ENCODE measurements at regions not wholly inside any gene's neighbourhood (a gene's known extent, or its start where the extent isn't known, plus 50 kb on each side); places are given as distances from the start of the nearest gene placed in this dataset.
"Not testable (repeated sequence)": the region's sequence is repeated elsewhere in the genome, so short reads cannot be mapped to it uniquely, and the experiment has no call there.

DNA sequence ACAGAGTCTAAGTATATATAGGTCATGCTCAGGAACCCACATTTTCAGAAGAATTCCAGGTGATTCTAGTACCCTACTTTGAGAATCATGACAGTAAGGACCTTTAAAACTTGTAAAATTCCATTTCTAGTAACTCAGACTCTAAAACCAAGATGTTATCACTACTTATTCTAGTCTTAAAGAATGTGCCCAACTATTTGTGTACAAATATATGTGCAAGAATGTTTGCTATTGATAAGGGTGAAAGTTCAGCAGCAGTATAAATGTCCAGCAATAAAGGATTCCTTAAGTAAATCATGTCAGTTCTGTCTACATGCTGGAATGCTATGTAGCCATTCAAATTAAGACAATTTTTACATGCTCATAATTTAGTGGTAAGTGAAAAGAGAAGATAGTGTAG is 71.1 kb upstream of the MAGEB2 start:
- H3K4me1 ChIP-seq (ENCODE audit: control insufficient read depth, extremely low read depth, insufficient read depth, low read length): no peaks in the 10 kb centered on the region
- H3K9ac ChIP-seq (ENCODE audit: insufficient read depth, low read length): no peak overlapping the region
- no peak overlapping the region for H3K4me3 ChIP-seq (replicated peaks in 1 of 4; ENCODE audit: control extremely low read depth in 1 of 4, insufficient read depth in 1 of 4, low read depth in 3 of 4, low read length in 4 of 4)
- H3K4me2 ChIP-seq (ENCODE audit: extremely low read depth, insufficient read depth, low read length): no peak overlapping the region
- no peak for DNase-seq (ENCODE audit: low read depth in 2 of 2)
- H3K27ac ChIP-seq (ENCODE audit: insufficient read depth, low read length): no peak overlapping the region
- H3K9me3 ChIP-seq (ENCODE audit: control insufficient read depth, insufficient read depth, low read depth, low read length): no peaks in the 10 kb centered on the region
- H4K20me1 ChIP-seq (ENCODE audit: control insufficient read depth, extremely low read depth, insufficient read depth, low read length): no peaks in the 10 kb centered on the region
- no peaks in the 10 kb centered on the region for H3K36me3 ChIP-seq (ENCODE audit: control insufficient read depth, insufficient read depth, low read length)
- H3K27me3 ChIP-seq (ENCODE audit: control insufficient read depth, insufficient read depth, low read length): no peaks in the 10 kb centered on the region
- TF ChIP-seq EZH2 (IDR thresholded peaks at IDR 0.05; ENCODE audit: low read length, missing control alignments): no peak
- TF ChIP-seq, protein P1, sequence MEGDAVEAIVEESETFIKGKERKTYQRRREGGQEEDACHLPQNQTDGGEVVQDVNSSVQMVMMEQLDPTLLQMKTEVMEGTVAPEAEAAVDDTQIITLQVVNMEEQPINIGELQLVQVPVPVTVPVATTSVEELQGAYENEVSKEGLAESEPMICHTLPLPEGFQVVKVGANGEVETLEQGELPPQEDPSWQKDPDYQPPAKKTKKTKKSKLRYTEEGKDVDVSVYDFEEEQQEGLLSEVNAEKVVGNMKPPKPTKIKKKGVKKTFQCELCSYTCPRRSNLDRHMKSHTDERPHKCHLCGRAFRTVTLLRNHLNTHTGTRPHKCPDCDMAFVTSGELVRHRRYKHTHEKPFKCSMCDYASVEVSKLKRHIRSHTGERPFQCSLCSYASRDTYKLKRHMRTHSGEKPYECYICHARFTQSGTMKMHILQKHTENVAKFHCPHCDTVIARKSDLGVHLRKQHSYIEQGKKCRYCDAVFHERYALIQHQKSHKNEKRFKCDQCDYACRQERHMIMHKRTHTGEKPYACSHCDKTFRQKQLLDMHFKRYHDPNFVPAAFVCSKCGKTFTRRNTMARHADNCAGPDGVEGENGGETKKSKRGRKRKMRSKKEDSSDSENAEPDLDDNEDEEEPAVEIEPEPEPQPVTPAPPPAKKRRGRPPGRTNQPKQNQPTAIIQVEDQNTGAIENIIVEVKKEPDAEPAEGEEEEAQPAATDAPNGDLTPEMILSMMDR (conservative IDR thresholded peaks at IDR 0.05 in 1 of 2, IDR thresholded peaks at IDR 0.05 in 1 of 2; ENCODE audit: low read depth in 1 of 2, low read length in 2 of 2): no peak
- no peaks in the 10 kb centered on the region for H3K79me2 ChIP-seq (ENCODE audit: control insufficient read depth, insufficient read depth, low read length)
- H2AFZ ChIP-seq (ENCODE audit: low read length): no peak overlapping the region

DNA sequence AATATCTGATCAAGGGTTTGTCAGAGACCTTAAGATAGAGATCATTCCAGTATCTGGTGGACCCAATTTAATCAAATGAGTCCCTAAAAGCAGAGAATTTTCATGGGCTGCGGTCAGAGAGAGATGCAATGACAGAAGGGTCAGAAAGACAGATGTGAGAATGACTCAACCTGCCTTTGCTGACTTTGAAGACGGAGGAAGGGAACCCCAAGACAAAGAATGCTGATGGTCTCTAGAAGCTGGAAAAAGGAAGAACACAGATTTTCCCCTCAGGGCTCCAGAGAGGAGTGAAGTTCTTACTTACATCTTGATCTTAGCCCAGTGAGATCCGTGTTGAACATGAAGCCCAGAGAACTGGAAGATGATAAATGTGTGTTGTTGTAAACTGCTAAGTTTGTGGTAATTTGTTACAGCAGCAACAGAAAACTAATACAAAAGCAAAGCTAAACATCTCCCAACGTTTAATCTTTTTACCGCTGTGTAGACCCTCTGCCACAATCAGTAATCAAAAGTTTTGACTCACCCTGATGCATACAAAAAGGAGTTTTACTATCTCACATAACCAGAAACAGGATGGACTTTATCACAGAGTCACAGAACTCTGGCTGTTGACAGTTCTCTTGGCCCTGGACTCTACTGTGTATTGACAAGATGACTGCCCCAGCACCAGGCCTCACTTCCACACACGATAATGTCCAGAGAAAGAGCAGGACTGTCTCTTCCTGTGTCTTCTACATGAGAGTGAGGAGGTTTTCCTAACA is 70.2 kb upstream of the MAGEB2 start:
- Histone ChIP-seq H4K20me1 (ENCODE audit: control insufficient read depth, extremely low read depth, insufficient read depth, low read length) (no peaks in the 10 kb centered on the region), H3K9me3 (ENCODE audit: control insufficient read depth, insufficient read depth, low read depth, low read length) (no peaks in the 10 kb centered on the region), H3K36me3 (ENCODE audit: control insufficient read depth, insufficient read depth, low read length) (no peaks in the 10 kb centered on the region), H3K4me2 (ENCODE audit: extremely low read depth, insufficient read depth, low read length) (no peak overlapping the region), H3K9ac (ENCODE audit: insufficient read depth, low read length) (no peak overlapping the region), H3K79me2 (ENCODE audit: control insufficient read depth, insufficient read depth, low read length) (no peaks in the 10 kb centered on the region), H2AFZ (ENCODE audit: low read length) (no peak overlapping the region), H3K27ac (ENCODE audit: insufficient read depth, low read length) (no peak overlapping the region), H3K27me3 (ENCODE audit: control insufficient read depth, insufficient read depth, low read length) (no peaks in the 10 kb centered on the region), H3K4me1 (ENCODE audit: control insufficient read depth, extremely low read depth, insufficient read depth, low read length) (no peaks in the 10 kb centered on the region), H3K4me3 (replicated peaks in 1 of 4; ENCODE audit: control extremely low read depth in 1 of 4, insufficient read depth in 1 of 4, low read depth in 3 of 4, low read length in 4 of 4) (no peak overlapping the region)
- TF ChIP-seq EZH2 (IDR thresholded peaks at IDR 0.05; ENCODE audit: low read length, missing control alignments): no peak
- TF ChIP-seq, protein P1 (conservative IDR thresholded peaks at IDR 0.05 in 1 of 2, IDR thresholded peaks at IDR 0.05 in 1 of 2; ENCODE audit: low read depth in 1 of 2, low read length in 2 of 2): no peak
- DNase-seq (ENCODE audit: low read depth in 2 of 2): no peak

DNA sequence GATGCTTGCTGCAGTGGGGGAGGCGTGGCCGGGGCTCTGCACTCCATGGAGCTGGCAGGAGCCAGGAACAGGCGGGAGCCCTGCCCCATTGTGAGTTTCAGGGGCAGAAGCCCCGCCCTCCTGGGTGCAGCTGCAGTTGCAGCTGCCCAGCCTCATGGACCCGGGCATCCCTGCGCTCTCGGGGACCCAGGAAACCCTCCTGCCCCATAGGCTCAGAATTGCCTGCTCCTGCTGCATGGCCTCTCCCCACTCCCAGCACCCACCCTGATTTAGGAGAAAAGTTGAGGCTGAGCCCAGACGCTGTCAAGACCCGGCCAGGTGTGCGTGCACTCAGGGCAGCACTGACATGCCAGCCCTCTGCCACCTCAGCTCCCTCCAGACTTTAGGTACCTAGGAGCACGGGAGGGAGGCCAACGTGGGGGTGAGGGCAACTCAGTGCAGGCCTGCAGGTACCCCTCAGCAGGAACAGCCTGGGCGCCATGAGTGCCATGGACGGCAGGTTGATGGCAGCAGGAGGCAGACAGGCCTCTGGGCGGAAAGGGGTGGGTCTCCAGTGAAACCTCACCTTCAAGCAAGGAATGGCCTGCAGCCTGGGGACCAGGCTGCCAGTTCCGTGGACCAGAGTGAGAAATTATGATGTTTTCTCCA is 67.2 kb upstream of the MAGEB2 start:
- no peak for DNase-seq (ENCODE audit: low read depth in 2 of 2)
- Histone ChIP-seq H3K9me3 (ENCODE audit: control insufficient read depth, insufficient read depth, low read depth, low read length) (no peaks in the 10 kb centered on the region), H3K9ac (ENCODE audit: insufficient read depth, low read length) (no peak overlapping the region)

DNA sequence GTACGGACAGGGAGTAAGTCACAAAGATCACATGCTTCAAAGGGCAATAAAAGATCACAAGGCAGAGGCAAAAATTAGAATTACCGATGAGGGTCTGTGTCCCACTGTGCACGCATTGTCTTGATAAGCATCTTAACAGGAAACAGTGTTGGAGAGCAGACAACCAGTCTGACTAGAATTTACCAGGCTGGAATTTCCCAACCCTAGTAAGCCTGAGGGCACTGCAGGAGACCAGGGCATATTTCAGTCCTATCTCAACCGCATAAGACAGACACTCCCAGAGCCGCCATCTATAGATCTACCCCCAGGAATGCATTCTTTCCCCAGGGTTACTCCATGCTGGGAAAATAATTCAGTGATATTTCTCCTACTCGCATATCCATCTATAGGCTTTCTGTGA is 66.2 kb upstream of the MAGEB2 start:
- not testable (repeated sequence) for H3K9me3 ChIP-seq (ENCODE audit: control insufficient read depth, insufficient read depth, low read depth, low read length); H3K27me3 ChIP-seq (ENCODE audit: control insufficient read depth, insufficient read depth, low read length); H4K20me1 ChIP-seq (ENCODE audit: control insufficient read depth, extremely low read depth, insufficient read depth, low read length); H3K4me3 ChIP-seq (replicated peaks in 1 of 4; ENCODE audit: control extremely low read depth in 1 of 4, insufficient read depth in 1 of 4, low read depth in 3 of 4, low read length in 4 of 4); H3K4me2 ChIP-seq (ENCODE audit: extremely low read depth, insufficient read depth, low read length); H3K4me1 ChIP-seq (ENCODE audit: control insufficient read depth, extremely low read depth, insufficient read depth, low read length); H2AFZ ChIP-seq (ENCODE audit: low read length); H3K79me2 ChIP-seq (ENCODE audit: control insufficient read depth, insufficient read depth, low read length); DNase-seq (ENCODE audit: low read depth in 2 of 2); H3K27ac ChIP-seq (ENCODE audit: insufficient read depth, low read length); H3K36me3 ChIP-seq (ENCODE audit: control insufficient read depth, insufficient read depth, low read length); H3K9ac ChIP-seq (ENCODE audit: insufficient read depth, low read length)

More for the DNA sequence above, 67.2 kb upstream of the MAGEB2 start:
- no peak for TF ChIP-seq EZH2 (IDR thresholded peaks at IDR 0.05; ENCODE audit: low read length, missing control alignments)
- TF ChIP-seq, protein P1 (conservative IDR thresholded peaks at IDR 0.05 in 1 of 2, IDR thresholded peaks at IDR 0.05 in 1 of 2; ENCODE audit: low read depth in 1 of 2, low read length in 2 of 2): no peak
- no peak overlapping the region for H2AFZ ChIP-seq (ENCODE audit: low read length)
- H3K36me3 ChIP-seq (ENCODE audit: control insufficient read depth, insufficient read depth, low read length): no peaks in the 10 kb centered on the region
- no peak overlapping the region for H3K27ac ChIP-seq (ENCODE audit: insufficient read depth, low read length)
- no peaks in the 10 kb centered on the region for H4K20me1 ChIP-seq (ENCODE audit: control insufficient read depth, extremely low read depth, insufficient read depth, low read length)
- no peaks in the 10 kb centered on the region for H3K27me3 ChIP-seq (ENCODE audit: control insufficient read depth, insufficient read depth, low read length)
- no peak overlapping the region for H3K4me2 ChIP-seq (ENCODE audit: extremely low read depth, insufficient read depth, low read length)
- H3K79me2 ChIP-seq (ENCODE audit: control insufficient read depth, insufficient read depth, low read length): no peaks in the 10 kb centered on the region
- H3K4me1 ChIP-seq (ENCODE audit: control insufficient read depth, extremely low read depth, insufficient read depth, low read length): no peaks in the 10 kb centered on the region
- no peak overlapping the region for H3K4me3 ChIP-seq (replicated peaks in 1 of 4; ENCODE audit: control extremely low read depth in 1 of 4, insufficient read depth in 1 of 4, low read depth in 3 of 4, low read length in 4 of 4)

Measured in fibroblast of lung (primary cell).